HG02763 (cell line): ENCODE measurements at regions not wholly inside any gene's neighbourhood (a gene's known extent, or its start where the extent isn't known, plus 50 kb on each side); places are given as distances from the start of the nearest gene placed in this dataset.

Experiments
- ATAC-seq: cut with Tn5 transposase; IDR thresholded peaks from one replicate; pipeline ENCODE4 v1.9.1; 2021; ENCODE audit warnings: mild to moderate bottlenecking, moderate library complexity; ENCODE audit not compliant: unreplicated experiment

- no peak for ATAC-seq
Measured at GRCh38 chr2:128368437-128369107, 49.9 kb upstream of the HS6ST1 start.

- no peak for ATAC-seq
Measured at GRCh38 chr2:128369108-128369555, 50.5 kb upstream of the HS6ST1 start.

GRCh38 chr2:128369602-128370467 is 51.2 kb upstream of the HS6ST1 start:
- ATAC-seq, result no peak

- no peak for ATAC-seq
Measured at GRCh38 chr2:128370468-128371247, 52.0 kb upstream of the HS6ST1 start.

GRCh38 chr2:128371248-128371630 is 52.6 kb upstream of the HS6ST1 start:
- ATAC-seq, result no peak

GRCh38 chr2:128371648-128372345 is 53.1 kb upstream of the HS6ST1 start:
- no peak for ATAC-seq

DNA sequence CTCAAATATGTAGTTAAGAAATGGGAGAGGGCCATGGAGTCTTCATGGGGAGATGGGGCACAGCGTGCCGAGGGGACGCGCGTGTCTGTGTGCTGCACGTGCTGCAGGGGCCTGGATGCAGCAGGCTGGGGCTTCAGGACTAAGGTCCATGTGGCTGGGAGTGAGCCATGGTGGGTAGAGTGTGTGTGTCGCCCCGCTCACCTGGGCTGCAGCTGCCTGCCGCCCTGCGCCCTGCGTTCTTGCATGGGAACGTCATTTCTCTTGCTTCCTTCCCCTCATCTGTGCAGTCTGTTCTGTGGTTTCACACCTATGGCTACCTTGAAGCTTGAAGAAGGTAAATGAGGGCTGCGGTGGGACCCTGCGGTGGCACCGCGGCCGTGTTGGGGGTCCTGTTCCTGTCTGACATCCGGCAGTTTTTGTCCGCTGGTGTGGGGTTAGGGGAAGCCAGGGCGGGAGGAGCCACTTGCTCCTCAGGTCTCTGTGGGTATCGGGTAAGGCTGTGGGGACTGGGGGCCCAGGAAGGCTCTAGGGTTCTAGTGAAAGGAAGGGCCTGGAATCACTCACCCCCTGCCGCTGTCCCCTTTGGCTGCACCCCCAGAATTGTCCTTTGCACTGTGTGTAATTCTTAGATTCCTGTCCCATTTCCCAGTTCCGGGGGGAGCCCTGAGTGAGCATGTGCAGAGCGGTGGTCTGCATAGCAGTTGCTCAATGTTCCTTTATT is 54.1 kb upstream of the HS6ST1 start:
- no peak for ATAC-seq

GRCh38 chr2:128373451-128374000 is 54.9 kb upstream of the HS6ST1 start:
- ATAC-seq, result no peak

GRCh38 chr2:128374001-128374710 is 55.5 kb upstream of the HS6ST1 start:
- no peak for ATAC-seq

DNA sequence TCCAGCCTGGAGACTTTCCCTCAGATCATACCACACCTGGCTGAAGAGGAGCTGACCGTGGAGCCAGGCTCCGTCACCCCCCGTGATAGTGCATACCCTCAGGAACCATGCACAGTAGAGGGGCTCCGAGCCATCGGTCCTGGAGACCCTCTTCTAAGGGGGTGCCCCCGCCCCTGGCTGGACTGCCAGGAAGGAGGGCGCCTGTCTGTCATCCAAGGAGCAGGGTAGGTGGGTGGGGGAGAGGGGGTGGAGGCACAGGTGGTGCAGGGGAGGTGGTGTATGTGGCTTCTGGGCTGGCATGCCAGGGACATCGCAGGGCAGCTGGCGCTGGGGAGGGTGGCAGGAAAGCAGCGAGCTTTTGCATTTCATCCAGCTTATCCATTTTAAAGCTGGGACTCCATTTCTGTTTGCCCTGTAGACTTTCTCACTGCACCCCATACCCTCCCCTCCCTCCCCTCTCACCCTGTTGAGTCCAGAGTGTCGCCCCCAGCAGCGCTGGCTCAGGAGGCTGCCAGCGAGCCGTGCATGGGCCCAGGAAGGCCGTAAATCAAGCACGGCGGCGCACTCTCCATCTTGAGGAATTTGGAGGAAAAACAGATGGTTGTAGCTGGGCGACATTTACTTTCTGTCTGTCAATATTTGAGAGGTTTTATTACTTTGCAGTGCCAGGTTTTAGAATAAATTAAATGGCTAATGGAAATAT is 56.2 kb upstream of the HS6ST1 start:
- no peak for ATAC-seq

DNA sequence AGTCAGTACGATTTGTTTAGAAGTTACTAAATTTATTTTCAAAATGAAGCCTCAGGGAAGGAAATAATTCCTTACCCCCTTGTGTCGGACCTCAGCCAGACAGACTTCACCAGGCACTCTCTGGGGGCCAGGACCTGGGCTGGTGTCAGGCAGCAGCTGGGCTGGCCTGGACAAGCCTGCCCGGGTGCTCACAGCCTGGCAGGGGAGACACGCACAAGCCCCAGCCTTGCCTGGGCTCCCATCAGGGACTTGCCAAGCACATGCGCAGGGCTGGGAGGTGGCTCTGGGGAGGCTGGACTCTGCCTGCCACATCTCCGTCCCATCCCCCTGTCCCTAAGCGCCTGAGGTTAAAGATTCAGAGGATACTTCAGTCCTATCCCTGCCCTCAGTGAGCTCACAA is 56.8 kb upstream of the HS6ST1 start:
- no peak for ATAC-seq

DNA sequence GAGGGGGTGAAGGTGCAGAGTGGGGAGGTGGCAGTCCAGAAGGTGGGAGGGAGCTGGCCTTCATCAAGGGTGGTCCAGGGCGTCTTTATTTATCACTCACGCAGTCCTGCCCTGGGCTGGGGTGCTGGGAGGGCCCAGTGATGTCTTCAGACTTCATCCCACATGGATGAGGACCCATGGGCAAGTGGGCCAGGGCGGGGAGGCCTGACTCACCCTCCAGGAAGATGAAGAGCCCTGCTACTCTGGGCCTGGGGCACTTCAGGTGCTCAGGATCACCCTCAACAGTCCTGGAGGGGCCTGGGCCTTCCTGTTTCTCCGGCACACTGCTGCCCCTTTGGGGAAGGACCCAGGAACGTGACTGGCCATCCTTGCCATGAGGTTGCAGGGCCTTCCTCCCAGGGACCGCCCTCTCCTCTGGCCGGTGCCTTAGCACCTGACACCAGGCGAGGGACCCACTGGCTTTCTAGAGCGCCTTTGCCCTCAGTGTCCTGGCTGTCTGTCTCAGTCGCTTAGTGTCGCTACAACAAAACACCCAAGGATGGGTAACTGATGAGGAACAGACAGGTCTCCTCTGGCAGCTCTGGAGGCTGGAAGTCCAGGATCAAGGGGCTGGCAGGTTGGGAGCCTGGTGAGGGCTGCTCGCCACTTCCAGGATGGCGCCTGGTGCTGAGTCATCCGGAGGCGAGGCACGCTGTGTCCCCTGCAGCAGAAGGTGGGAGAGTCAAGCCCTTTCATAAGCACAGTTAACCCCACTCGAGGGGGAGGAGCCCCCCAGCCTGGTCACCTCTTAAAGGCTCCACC is 57.8 kb upstream of the HS6ST1 start:
- no peak for ATAC-seq

- no peak for ATAC-seq
Measured at GRCh38 chr2:128377071-128377910, 58.6 kb upstream of the HS6ST1 start.

- no peak for ATAC-seq
Measured at GRCh38 chr2:128378231-128379020, 59.8 kb upstream of the HS6ST1 start.

DNA sequence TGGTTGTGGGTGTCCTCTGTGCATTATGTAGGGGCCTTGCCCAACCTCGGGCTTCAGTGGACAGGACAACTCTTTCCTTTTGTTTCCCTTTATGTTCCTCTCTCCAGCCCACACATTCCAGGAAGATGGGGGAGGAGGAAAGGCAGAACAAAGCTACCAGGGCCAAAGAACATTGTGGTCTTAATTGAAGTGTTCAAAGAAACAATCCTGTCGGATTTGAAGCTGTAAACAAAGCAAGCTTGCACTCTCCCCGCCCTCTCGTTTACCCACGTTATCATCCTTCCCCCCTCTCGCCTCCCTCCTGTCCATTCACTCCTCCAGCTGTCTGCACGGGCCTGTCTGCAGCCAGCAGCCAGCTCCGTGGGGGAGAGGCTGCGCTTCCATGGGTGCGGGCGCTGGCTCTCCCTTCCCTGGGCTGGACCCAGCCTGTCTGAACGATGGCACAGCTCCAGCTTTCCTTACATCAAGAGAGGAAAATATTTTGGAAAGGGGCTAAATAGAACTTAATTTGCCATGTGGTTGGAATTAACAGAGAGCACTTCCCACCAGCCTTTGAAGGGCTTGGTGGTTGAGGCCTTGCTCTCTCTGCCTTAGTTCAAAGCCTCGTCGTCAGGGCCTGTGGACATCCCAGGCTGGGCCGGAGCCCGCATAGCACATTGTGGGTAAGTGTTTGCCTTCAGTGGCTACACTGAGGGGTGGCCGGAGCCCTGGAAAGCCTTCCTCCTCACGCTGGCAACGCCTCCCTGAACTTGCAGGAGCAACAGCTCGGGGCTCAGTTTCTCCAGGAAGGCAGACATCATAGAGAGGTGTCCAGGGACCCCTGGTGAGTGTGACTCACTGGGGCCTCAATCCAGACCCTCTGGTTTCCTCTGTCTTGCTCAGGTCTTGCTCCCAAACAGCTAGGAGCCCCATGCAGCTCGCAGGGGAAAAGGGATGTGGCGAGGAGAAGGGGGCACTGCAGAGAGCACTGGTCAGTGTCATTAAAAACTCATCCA is 60.6 kb upstream of the HS6ST1 start:
- no peak for ATAC-seq
